K562 (cell line): ENCODE measurements at regions not wholly inside any gene's neighbourhood (a gene's known extent, or its start where the extent isn't known, plus 50 kb on each side); places are given as distances from the start of the nearest gene placed in this dataset.

Source experiments
- ATAC-seq: fragments of 200-7000 bp; cut with Tn5 transposase; 3 replicates; pipeline ENCODE4 v1.9.1; 2020; ENCODE audit warnings: moderate library complexity
- BruUV-seq: library from RNA; stranded (reverse); fragments of 400-500 nt; replicated peaks from 2 replicates; lab custom pipeline; 2021; lab: Mats Ljungman, UMichigan
- CTCF ChIA-PET: fragments of 300-600 bp; formaldehyde crosslinking; extraction: SDS; loops from one replicate; lab custom pipeline; 2021; ENCODE audit warnings: low intra/inter-chr PET ratio; lab: Yijun Ruan, JAX
- POLR2A ChIA-PET: fragments of 300-600, 350-650 bp; sonication (Branson Sonifier 250); formaldehyde crosslinking; extraction: SDS; loops from one replicate; lab custom pipeline; 2021; ENCODE audit warnings: antibody characterized with exemption, inconsistent platforms; lab: Yijun Ruan, JAX
- DNase-seq, 4 experiments: peaks; one replicate each; pipeline versions ENCODE4 v3.0.0 to v3.0.0-alpha.2; 2011 to 2018; ENCODE audit warnings: low spot score in 3 of 4, mixed read lengths in 3 of 4; ENCODE audit errors: extremely low read depth in 1 of 4
- FAIRE-seq: peaks from 2 replicates; lab custom pipeline; 2011; peaks lifted over from hg19 to GRCh38; lab: Jason Lieb, UNC
- H2AFZ ChIP-seq: 2 replicates; pipeline ENCODE4 v1.6.0; 2011; ENCODE audit warnings: low read depth, low read length, control low read depth, inconsistent platforms
- H3K27ac ChIP-seq: fragments of 200-600 bp; 3 replicates; pipeline ENCODE4 v1.8.0; 2011; ENCODE audit warnings: low read depth, mild to moderate bottlenecking, control low read depth, inconsistent platforms, low read length, moderate library complexity, mixed read lengths; ENCODE audit errors: extremely low read depth
- H3K27me3 ChIP-seq, 2 experiments: fragments of 300-600 bp in 1 of 2; 2 replicates in 1 of 2; 3 replicates in 1 of 2; pipeline versions ENCODE4 v1.6.0 to v1.8.0; 2011; ENCODE audit warnings: inconsistent platforms in 2 of 2, low read length in 2 of 2, mild to moderate bottlenecking in 1 of 2, mixed read lengths in 1 of 2, moderate library complexity in 1 of 2; ENCODE audit not compliant: control insufficient read depth in 2 of 2, insufficient read depth in 2 of 2
- H3K36me3 ChIP-seq: fragments of 300-600 bp; 3 replicates; pipeline ENCODE4 v1.8.0; 2011; ENCODE audit warnings: mild to moderate bottlenecking, low read length, inconsistent platforms; ENCODE audit not compliant: control insufficient read depth, insufficient read depth
- H3K4me1 ChIP-seq, 2 experiments: fragments of 200-600 bp in 1 of 2; replicated peaks in 1 of 2; 2 replicates in 1 of 2; 3 replicates in 1 of 2; pipeline versions ENCODE4 v1.5.1 to v1.8.0; 2011; ENCODE audit warnings: inconsistent platforms in 2 of 2, low read length in 2 of 2, mild to moderate bottlenecking in 1 of 2, mixed read lengths in 1 of 2, moderate library complexity in 1 of 2; ENCODE audit not compliant: control insufficient read depth in 2 of 2, insufficient read depth in 2 of 2
- H3K4me2 ChIP-seq: 2 replicates; pipeline ENCODE4 v1.6.1; 2011; ENCODE audit warnings: low read length, control low read depth, inconsistent platforms, mixed read lengths; ENCODE audit not compliant: insufficient read depth
- H3K4me3 ChIP-seq: fragments of 200-600 bp; sonication (generic), shearing (Covaris generic); 2 replicates; pipeline ENCODE4 v1.5.1; 2016; ENCODE audit warnings: control low read depth, inconsistent platforms
- H3K79me2 ChIP-seq: fragments of 200-600 bp; 3 replicates; pipeline ENCODE4 v1.8.0; 2011; ENCODE audit warnings: low read length, inconsistent platforms; ENCODE audit not compliant: control insufficient read depth, insufficient read depth
- H3K9ac ChIP-seq, 2 experiments: 2 replicates each; pipeline versions ENCODE4 v1.6.0 to v1.6.1; 2011; ENCODE audit warnings: low read depth in 2 of 2, low read length in 2 of 2, control low read depth in 1 of 2, inconsistent platforms in 1 of 2, mild to moderate bottlenecking in 1 of 2, mixed read lengths in 1 of 2; ENCODE audit not compliant: insufficient read depth in 1 of 2
- H3K9me1 ChIP-seq: one replicate; pipeline ENCODE4 v1.6.0; 2011; ENCODE audit warnings: inconsistent platforms, mild to moderate bottlenecking, low read length, moderate library complexity; ENCODE audit not compliant: control insufficient read depth, insufficient read depth
- H3K9me3 ChIP-seq: replicated peaks from 2 replicates; pipeline ENCODE4 v1.5.1; 2011; ENCODE audit warnings: low read depth, low read length, inconsistent platforms; ENCODE audit not compliant: control insufficient read depth, insufficient read depth
- H4K20me1 ChIP-seq: replicated peaks from 2 replicates; pipeline ENCODE4 v1.6.1; 2011; ENCODE audit warnings: low read length, inconsistent platforms, mixed read lengths; ENCODE audit not compliant: control insufficient read depth, insufficient read depth
- ATF3 ChIP-seq, 2 experiments: fragments of 450-650 bp in 1 of 2; sonication (generic) in 1 of 2; formaldehyde crosslinking in 1 of 2; IDR thresholded peaks in 1 of 2; conservative IDR thresholded peaks in 1 of 2; 2 replicates each; pipeline versions ENCODE4 v1.6.1 to v1.8.1; 2016 to 2023; ENCODE audit warnings: mild to moderate bottlenecking in 2 of 2, moderate library complexity in 2 of 2, inconsistent platforms in 1 of 2, missing genetic modification reagents in 1 of 2
- CHCHD3 ChIP-seq: fragments of 250-450 bp; sonication (Bioruptor Pico); IDR thresholded peaks from 2 replicates; pipeline ENCODE4 v2.1.2; 2022; ENCODE audit warnings: mild to moderate bottlenecking
- CLOCK ChIP-seq: fragments of 250-450 bp; sonication (Bioruptor Pico); IDR thresholded peaks from 2 replicates; pipeline ENCODE4 v1.4.0; 2020; ENCODE audit warnings: mild to moderate bottlenecking, moderate library complexity, borderline replicate concordance
- CSDE1 ChIP-seq, 2 experiments: fragments of 450-650 bp; IDR thresholded peaks; 2 replicates each; pipeline ENCODE4 v1.6.1; 2016; ENCODE audit warnings: mild to moderate bottlenecking in 1 of 2
- HLTF ChIP-seq: fragments of 450-650 bp; IDR thresholded peaks from 2 replicates; pipeline ENCODE4 v1.6.1; 2016
- NCOA1 ChIP-seq: fragments of 450-650 bp; IDR thresholded peaks from 2 replicates; pipeline ENCODE4 v1.6.1; 2016; ENCODE audit warnings: low read depth
- NFXL1 ChIP-seq: fragments of 450-650 bp; formaldehyde crosslinking; IDR thresholded peaks from 2 replicates; pipeline ENCODE4 v1.4.0; 2021; ENCODE audit warnings: mild to moderate bottlenecking
- NR2F6 ChIP-seq: fragments of 450-650 bp; formaldehyde crosslinking; IDR thresholded peaks from 2 replicates; pipeline ENCODE4 v1.4.0; 2020; ENCODE audit warnings: mild to moderate bottlenecking
- NUFIP1 ChIP-seq: fragments of 450-650 bp; IDR thresholded peaks from 2 replicates; pipeline ENCODE4 v1.6.1; 2018; ENCODE audit not compliant: partially characterized antibody
- SMAD1 ChIP-seq: fragments of 150-350 bp; IDR thresholded peaks from 2 replicates; pipeline ENCODE4 v1.6.1; 2014; ENCODE audit warnings: low read length, low read depth; ENCODE audit not compliant: partially characterized antibody
- SPI1 ChIP-seq: IDR thresholded peaks from 2 replicates; pipeline ENCODE4 v1.6.1; 2011; ENCODE audit warnings: low read depth, low read length, control low read depth, borderline replicate concordance
- TAL1 ChIP-seq: fragments of 450-650 bp; IDR thresholded peaks from 2 replicates; pipeline ENCODE4 v1.6.1; 2016; ENCODE audit warnings: mild to moderate bottlenecking
- XRCC5 ChIP-seq: fragments of 200-400 bp; formaldehyde crosslinking; IDR thresholded peaks from 2 replicates; pipeline ENCODE4 v1.6.1; 2017; ENCODE audit warnings: low read depth, mild to moderate bottlenecking, low read length
- ZBED1 ChIP-seq: IDR thresholded peaks from 2 replicates; pipeline ENCODE4 v1.6.1; 2014
- WGBS: fragments of 100-300 bp; shearing (Covaris generic); methylation state at CpG from one replicate; pipeline ENCODE4 v1.1.6; 2016; ENCODE audit warnings: low coverage, mixed read lengths; ENCODE audit not compliant: insufficient coverage; ENCODE audit errors: missing lambda C conversion rate; 5-methylcytosine and 5-hydroxymethylcytosine counted together
- in situ Hi-C: fragments of 300-500 bp; cut with MboI; formaldehyde crosslinking; loops from 4 replicates; pipeline ENCODE4 v1.15.0; 2018; ENCODE audit warnings: inconsistent platforms, mixed read lengths
- intact Hi-C: fragments of 100-400 bp; cut with micrococcal nuclease; formaldehyde crosslinking; loops from 2 replicates; pipeline ENCODE4 v1.14.2; 2022
- TF ChIP-seq, protein P1 (sequence below), 3 experiments: IDR thresholded peaks in 2 of 3; conservative IDR thresholded peaks in 1 of 3; 2 replicates each; pipeline ENCODE4 v1.5.1; 2011 to 2012; ENCODE audit warnings: low read length in 3 of 3, mild to moderate bottlenecking in 3 of 3, control low read depth in 2 of 3, improper control_type of control experiment in 1 of 3, inconsistent platforms in 1 of 3, low read depth in 1 of 3, mixed read lengths in 1 of 3, moderate library complexity in 1 of 3; ENCODE audit not compliant: insufficient read depth in 2 of 3

DNA sequence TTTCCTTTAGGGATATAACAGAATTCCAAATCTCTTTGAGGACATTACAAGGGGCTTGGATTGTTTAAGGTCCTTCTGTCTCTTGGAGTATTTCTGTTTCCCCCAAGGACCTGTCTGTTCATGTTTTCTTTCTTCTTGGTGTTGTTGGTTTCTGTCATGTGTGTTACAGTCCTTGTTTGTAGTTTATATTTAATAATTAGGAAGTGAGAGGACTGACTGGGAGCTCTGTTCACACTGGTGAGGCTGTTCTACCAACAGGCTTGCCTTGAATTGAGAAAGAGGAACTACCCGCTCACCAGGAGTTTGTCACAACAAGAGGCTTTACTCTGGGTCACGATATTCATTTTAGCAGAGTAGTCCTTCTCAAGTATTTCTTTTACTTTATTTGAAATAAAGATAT, 119.2 kb upstream of the SV2C start (continued):
- TF ChIP-seq, protein P1, sequence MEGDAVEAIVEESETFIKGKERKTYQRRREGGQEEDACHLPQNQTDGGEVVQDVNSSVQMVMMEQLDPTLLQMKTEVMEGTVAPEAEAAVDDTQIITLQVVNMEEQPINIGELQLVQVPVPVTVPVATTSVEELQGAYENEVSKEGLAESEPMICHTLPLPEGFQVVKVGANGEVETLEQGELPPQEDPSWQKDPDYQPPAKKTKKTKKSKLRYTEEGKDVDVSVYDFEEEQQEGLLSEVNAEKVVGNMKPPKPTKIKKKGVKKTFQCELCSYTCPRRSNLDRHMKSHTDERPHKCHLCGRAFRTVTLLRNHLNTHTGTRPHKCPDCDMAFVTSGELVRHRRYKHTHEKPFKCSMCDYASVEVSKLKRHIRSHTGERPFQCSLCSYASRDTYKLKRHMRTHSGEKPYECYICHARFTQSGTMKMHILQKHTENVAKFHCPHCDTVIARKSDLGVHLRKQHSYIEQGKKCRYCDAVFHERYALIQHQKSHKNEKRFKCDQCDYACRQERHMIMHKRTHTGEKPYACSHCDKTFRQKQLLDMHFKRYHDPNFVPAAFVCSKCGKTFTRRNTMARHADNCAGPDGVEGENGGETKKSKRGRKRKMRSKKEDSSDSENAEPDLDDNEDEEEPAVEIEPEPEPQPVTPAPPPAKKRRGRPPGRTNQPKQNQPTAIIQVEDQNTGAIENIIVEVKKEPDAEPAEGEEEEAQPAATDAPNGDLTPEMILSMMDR (IDR thresholded peaks at IDR 0.05 in 2 of 3, conservative IDR thresholded peaks at IDR 0.05 in 1 of 3; ENCODE audit: insufficient read depth in 2 of 3, low read depth in 1 of 3, low read length in 3 of 3), result no peak
- TF ChIP-seq XRCC5, result no peak
- TF ChIP-seq NUFIP1, result no peak
- TF ChIP-seq CLOCK (CRISPR knock-in tag), result no peak
- no peak for TF ChIP-seq NCOA1

- Histone ChIP-seq H3K9ac (no peak overlapping the region), H3K27ac (no peak overlapping the region), H2AFZ (no peak overlapping the region), H3K4me2 (no peak overlapping the region), H3K79me2 (no peaks in the 10 kb centered on the region), H3K4me3 (no peak overlapping the region), H3K27me3 (no peaks in the 10 kb centered on the region; a peak in 2 of 5 replicates), H3K4me1 (no peaks in the 10 kb centered on the region), H3K9me3 (no peaks in the 10 kb centered on the region), H3K9me1 (no peaks in the 10 kb centered on the region), H4K20me1 (no peaks in the 10 kb centered on the region), H3K36me3 (no peaks in the 10 kb centered on the region)
- FAIRE-seq, result no peak
- intact Hi-C loops, result no loop called here
- CTCF ChIA-PET, result no interaction called here
- 0% methylated on average over 2 of the region's 2 CpGs for WGBS
- TF ChIP-seq SMAD1 (no peak), HLTF (no peak), NR2F6 (no peak), CSDE1 (IDR thresholded peaks at IDR 0.05) (no peak), SPI1 (no peak), TAL1 (no peak), ZBED1 (no peak), ATF3 (IDR thresholded peaks at IDR 0.05) (no peak), ATF3 (CRISPR knock-in tag; conservative IDR thresholded peaks at IDR 0.05) (no peak), CHCHD3 (CRISPR knock-in tag) (no peak), NFXL1 (CRISPR knock-in tag) (no peak)
- no peak for ATAC-seq
- POLR2A ChIA-PET, result no interaction called here
- DNase-seq, result no peak
- in situ Hi-C loops, result no loop called here
- BruUV-seq, result no TSS peak
Measured at GRCh38 chr5:75963554-75963953, 119.6 kb upstream of the SV2C start.
